Stimulated activated CD4-positive, alpha-beta T cell treated with anti-CD3 and anti-CD28 coated beads, Interleukin-15, amount 100 ng/mL, for 48 hours (primary cell): ENCODE measurements at regions not wholly inside any gene's neighbourhood (a gene's known extent, or its start where the extent isn't known, plus 50 kb on each side); places are given as distances from the start of the nearest gene placed in this dataset.
"Not testable (repeated sequence)": the region's sequence is repeated elsewhere in the genome, so short reads cannot be mapped to it uniquely, and the experiment has no call there.

ENCODE experiments used
- DNase-seq, 2 donors: peaks; one replicate each; pipeline ENCODE4 v3.0.0-alpha.2; 2020; ENCODE audit warnings: low read depth in 2 of 2

GRCh38 chr4:187664011-187664410 is 331.6 kb upstream of the ZFP42 start:
- DNase-seq, result no peak

DNA sequence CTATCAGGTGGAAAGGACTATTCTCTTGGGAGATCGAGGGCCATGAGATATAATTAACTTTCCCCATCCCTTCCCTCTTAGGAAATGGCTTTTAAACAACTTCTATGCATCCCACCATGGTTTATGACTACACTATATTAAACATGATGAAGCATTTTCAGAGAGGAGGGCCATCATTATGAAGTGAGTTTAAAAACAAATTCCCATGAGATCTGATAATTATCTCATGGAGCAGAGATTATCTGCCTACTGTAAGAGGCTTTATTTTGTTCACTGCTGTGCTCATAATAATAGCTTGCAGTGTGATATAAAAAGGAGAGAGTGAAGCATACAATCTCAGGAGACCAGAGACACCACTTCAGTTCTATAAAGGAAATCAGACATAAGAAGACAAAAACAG is 330.5 kb upstream of the ZFP42 start:
- no peak for DNase-seq

GRCh38 chr4:187666034-187666433 is 329.5 kb upstream of the ZFP42 start:
- DNase-seq, result no peak

GRCh38 chr4:187666697-187667494 is 328.7 kb upstream of the ZFP42 start:
- DNase-seq, result no peak

GRCh38 chr4:187668526-187669082 is 327.0 kb upstream of the ZFP42 start:
- DNase-seq, result no peak

- not testable (repeated sequence) for DNase-seq
Measured at GRCh38 chr4:187671521-187671920, 324.1 kb upstream of the ZFP42 start.

DNA sequence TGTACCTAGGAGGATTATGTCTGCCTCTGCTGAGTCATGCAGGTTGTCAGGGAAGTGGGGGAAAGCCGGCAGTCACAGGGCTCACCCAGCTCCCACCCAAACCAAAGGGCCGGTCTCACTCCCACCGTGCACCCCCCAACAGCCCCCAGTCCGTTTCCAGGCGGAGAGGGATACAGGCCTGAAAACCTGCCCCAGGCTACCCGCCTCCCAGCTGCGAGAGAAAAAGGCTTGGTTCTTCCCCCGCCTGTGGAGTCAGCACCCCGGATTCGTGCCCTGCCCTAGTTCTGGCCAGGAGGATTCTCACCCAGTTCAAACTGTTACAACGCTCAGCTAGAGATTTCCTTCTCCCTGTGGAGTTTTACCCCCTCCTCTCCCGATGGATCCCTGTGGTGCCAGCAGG is 323.6 kb upstream of the ZFP42 start:
- DNase-seq, result not testable (repeated sequence)

DNA sequence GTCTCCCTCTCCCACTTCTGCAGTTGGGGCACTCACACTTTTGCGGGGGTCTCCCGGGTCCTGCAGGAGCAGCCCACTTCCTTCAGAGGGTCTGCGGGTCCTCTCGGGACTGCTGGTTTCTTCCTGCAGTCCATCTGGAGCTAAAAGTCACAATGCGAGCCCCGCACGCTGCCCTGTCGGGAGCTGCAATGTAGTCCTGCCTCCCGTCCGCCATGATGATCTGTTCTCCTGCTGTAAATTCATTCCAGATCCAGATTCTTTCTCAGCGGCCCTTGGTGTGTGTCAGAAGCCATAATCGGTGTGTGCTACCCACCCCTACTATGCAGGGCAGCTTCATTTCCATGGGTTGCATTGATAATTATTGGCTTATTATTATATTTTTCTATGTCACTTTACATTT is 323.0 kb upstream of the ZFP42 start:
- DNase-seq, result not testable (repeated sequence)

- DNase-seq, result no peak
Measured at GRCh38 chr4:187679450-187679849, 316.1 kb upstream of the ZFP42 start.

DNA sequence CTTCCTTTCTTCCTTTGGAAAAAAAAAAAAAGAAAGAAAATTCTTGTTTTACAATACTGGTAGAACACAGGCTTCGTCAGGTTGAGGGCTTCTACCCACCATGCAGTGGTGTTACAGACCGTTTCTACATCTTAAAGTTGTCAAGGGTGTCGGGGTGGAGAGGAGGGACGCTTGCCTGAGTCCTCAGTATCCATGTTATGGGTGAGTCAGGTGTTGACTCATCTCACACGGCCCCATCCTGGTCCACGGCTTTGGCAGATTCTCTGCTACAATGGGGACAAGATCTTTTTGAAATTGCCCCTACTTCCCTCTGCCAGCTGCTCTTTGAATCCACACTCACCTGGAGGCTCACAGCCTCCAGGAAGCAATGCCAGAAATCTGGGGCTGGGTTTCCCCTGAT is 310.3 kb upstream of the ZFP42 start:
- DNase-seq, result no peak

GRCh38 chr4:187687697-187688096 is 307.9 kb upstream of the ZFP42 start:
- no peak for DNase-seq

GRCh38 chr4:187692626-187693025 is 302.9 kb upstream of the ZFP42 start:
- DNase-seq, result no peak

GRCh38 chr4:187695531-187695930 is 300.0 kb upstream of the ZFP42 start:
- DNase-seq, result not testable (repeated sequence)

- DNase-seq, result no peak
Measured at GRCh38 chr4:187711586-187711985, 284.0 kb upstream of the ZFP42 start.

DNA sequence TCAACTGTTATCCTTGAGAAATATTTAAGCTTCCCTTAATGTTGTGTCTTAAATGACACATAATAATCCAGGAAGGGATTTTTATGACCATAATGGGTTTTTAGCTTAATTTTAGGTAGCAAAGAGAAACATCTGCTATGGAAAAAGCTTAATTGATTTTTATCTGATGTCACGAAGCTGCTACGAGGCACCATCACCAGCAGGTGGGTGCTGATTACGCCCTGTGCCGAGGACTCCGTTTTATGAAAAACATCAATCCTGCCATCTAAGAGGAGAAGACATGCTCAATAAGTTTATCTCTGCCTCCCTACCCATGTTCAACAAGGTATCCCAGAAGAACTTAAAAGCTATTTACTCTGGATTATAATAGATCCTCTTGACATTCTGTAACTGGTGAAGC is 280.6 kb upstream of the ZFP42 start:
- no peak for DNase-seq

- DNase-seq, result no peak
Measured at GRCh38 chr4:187715466-187715865, 280.1 kb upstream of the ZFP42 start.

GRCh38 chr4:187724456-187724855 is 271.1 kb upstream of the ZFP42 start:
- no peak for DNase-seq

GRCh38 chr4:187726485-187726884 is 269.1 kb upstream of the ZFP42 start:
- DNase-seq, result no peak

DNA sequence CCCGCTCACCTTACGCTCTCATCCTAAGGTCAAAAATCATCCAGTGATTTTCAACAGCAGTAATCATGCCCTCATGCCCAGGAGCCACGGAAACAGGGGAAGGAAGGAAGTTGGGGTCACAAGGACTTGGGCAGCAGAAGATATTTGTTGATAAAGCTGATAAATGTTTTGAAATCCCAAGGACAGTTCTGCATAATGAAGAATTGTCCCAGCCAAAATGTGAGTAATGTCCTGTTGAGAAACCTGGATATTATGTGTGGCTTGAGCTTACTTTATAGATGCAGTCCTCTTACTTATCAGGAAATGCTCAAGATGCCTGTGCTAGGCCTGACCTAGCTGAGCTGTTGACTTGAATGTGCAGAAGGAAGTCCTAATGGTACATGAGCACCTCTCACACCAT is 263.0 kb upstream of the ZFP42 start:
- no peak for DNase-seq

GRCh38 chr4:187739771-187740170 is 255.8 kb upstream of the ZFP42 start:
- no peak for DNase-seq

DNA sequence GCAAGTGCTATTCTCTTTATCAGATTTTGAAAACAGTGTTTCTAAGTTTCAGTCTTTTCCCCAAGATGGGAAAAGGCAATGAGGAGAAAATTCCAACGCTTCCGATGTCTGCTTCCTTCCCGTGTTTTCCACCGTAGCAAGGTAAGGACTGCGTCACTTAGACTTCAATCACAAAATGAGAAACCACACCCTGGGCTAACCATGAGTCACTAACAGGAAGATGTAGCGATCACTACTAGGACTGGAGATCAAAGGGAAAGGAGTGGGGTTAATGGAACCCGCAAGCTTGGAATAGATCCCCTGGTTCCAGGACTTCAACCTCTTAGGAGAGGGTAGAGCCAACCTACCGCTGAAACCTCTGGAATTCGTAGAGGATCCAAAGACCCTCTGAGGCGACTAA is 250.7 kb upstream of the ZFP42 start:
- no peak for DNase-seq

DNA sequence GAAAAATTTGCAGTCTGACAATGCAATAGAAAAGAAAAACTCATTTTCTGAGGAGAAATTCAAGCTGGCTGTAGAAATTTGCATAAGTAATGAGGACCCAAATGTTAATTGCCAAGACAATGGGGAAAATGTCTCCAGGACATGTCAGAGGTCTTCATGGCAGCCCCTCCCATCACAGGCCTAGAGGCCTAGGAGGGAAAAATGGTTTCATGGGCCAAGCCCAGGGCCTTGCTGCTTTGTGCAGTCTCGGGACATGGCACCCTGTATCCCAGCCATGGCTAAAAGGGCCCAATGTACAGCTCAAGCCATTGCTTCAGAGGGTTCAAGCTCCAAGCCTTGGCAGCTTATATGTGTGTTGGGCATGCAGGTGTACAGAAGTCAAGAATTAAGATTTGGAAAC is 244.9 kb upstream of the ZFP42 start:
- DNase-seq, result not testable (repeated sequence)

DNA sequence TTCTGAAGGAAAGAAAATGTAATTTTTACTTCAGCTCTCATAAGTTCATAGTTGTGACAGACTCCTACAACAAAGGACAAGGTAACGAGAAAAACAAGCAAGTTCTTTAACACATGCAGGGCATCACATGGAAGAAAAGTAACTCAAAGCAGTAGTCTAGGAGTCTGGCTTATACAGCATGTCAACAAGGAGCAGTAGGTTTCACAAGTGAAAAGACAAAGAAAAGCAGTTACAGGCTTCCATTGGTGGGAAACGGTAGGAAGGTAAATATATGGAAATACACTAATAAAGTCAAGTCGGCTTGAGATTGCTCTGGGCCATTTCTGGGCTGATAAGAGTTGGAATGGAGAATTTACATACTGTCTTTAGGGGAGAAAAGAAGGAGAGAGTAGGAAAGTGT is 228.4 kb upstream of the ZFP42 start:
- DNase-seq, result no peak

DNA sequence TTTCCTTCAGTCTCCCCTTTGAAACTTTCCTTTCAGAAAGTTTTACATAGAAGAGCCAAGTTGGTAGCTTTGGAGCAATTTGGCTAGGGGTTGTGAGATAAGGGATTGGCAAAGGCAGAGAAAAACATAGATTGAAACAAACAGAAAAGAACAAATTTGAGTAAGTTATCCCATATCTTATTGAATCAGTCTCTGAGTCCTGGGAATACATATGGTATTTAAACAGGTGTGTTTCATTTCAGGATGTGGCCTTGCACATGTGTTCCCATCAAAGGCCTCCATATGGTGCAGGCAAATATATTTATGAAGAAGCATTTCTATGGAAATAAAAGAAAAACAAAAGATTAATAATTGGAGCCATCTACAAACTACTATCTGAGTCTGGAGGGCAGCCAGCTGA is 227.9 kb upstream of the ZFP42 start:
- DNase-seq, result no peak
